ENCODE measurements at regions not wholly inside any gene's neighbourhood (a gene's known extent, or its start where the extent isn't known, plus 50 kb on each side); places are given as distances from the start of the nearest gene placed in this dataset.

GRCh38 chr22:27401321-27401720 lies 400.2 kb downstream of the MN1 start:
- Histone ChIP-seq H3K4me3 (no peak overlapping the region), H3K9me3 (no peaks in the 10 kb centered on the region), H3K27me3 (no peaks in the 10 kb centered on the region), H3K36me3 (no peaks in the 10 kb centered on the region)
- DNase-seq: no peak

GRCh38 chr22:27404441-27404840 lies 397.1 kb downstream of the MN1 start:
- Histone ChIP-seq H3K36me3 (no peaks in the 10 kb centered on the region), H3K9me3 (no peaks in the 10 kb centered on the region), H3K4me3 (no peak overlapping the region), H3K27me3 (no peaks in the 10 kb centered on the region)
- no peak for DNase-seq

- H3K4me3 ChIP-seq: no peak overlapping the region
- peak; percentile 56 for DNase-seq
- no peaks in the 10 kb centered on the region for H3K27me3 ChIP-seq
- no peaks in the 10 kb centered on the region for H3K9me3 ChIP-seq
- H3K36me3 ChIP-seq: no peaks in the 10 kb centered on the region
Measured at GRCh38 chr22:27405672-27406388, 395.7 kb downstream of the MN1 start.

- Histone ChIP-seq H3K36me3 (no peaks in the 10 kb centered on the region), H3K4me3 (no peak overlapping the region), H3K9me3 (no peaks in the 10 kb centered on the region), H3K27me3 (no peaks in the 10 kb centered on the region)
- no peak for DNase-seq
Measured at GRCh38 chr22:27406389-27406861, 395.1 kb downstream of the MN1 start.

GRCh38 chr22:27407369-27407985 lies 394.1 kb downstream of the MN1 start:
- no peak for DNase-seq
- no peaks in the 10 kb centered on the region for H3K36me3 ChIP-seq
- no peaks in the 10 kb centered on the region for H3K9me3 ChIP-seq
- H3K4me3 ChIP-seq: no peak overlapping the region
- no peaks in the 10 kb centered on the region for H3K27me3 ChIP-seq

- no peak overlapping the region for H3K4me3 ChIP-seq
- H3K9me3 ChIP-seq: no peaks in the 10 kb centered on the region
- no peaks in the 10 kb centered on the region for H3K27me3 ChIP-seq
- no peak for DNase-seq
- H3K36me3 ChIP-seq: no peaks in the 10 kb centered on the region
Measured at GRCh38 chr22:27408068-27408467, 393.5 kb downstream of the MN1 start.

GRCh38 chr22:27409299-27409698 lies 392.3 kb downstream of the MN1 start:
- Histone ChIP-seq H3K36me3 (no peaks in the 10 kb centered on the region), H3K27me3 (no peaks in the 10 kb centered on the region), H3K4me3 (no peak overlapping the region), H3K9me3 (no peaks in the 10 kb centered on the region)
- DNase-seq: no peak

- DNase-seq: no peak
- H3K4me3 ChIP-seq: no peak overlapping the region
- H3K9me3 ChIP-seq: no peaks in the 10 kb centered on the region
- peaks cover 2% of the 10 kb centered on the region; the same call in 1 of the 2 replicates for H3K27me3 ChIP-seq
- no peaks in the 10 kb centered on the region for H3K36me3 ChIP-seq
Measured at GRCh38 chr22:27412866-27413445, 388.6 kb downstream of the MN1 start.

GRCh38 chr22:27413702-27414101 lies 387.9 kb downstream of the MN1 start:
- no peaks in the 10 kb centered on the region for H3K9me3 ChIP-seq
- H3K4me3 ChIP-seq: no peak overlapping the region
- no peak for DNase-seq
- no peaks in the 10 kb centered on the region for H3K36me3 ChIP-seq
- peaks cover 2% of the 10 kb centered on the region; the same call in 1 of the 2 replicates for H3K27me3 ChIP-seq

- H3K27me3 ChIP-seq: peaks cover 2% of the 10 kb centered on the region; the same call in 1 of the 2 replicates
- DNase-seq: peak; percentile 83
- no peaks in the 10 kb centered on the region for H3K9me3 ChIP-seq
- no peaks in the 10 kb centered on the region for H3K36me3 ChIP-seq
- H3K4me3 ChIP-seq: no peak overlapping the region
Measured at GRCh38 chr22:27416511-27417420, 384.8 kb downstream of the MN1 start.

- Histone ChIP-seq H3K27me3 (peaks cover 2% of the 10 kb centered on the region; the same call in 1 of the 2 replicates), H3K4me3 (no peak overlapping the region), H3K9me3 (no peaks in the 10 kb centered on the region), H3K36me3 (no peaks in the 10 kb centered on the region)
- no peak for DNase-seq
Measured at GRCh38 chr22:27417421-27417814, 384.1 kb downstream of the MN1 start.

- Histone ChIP-seq H3K9me3 (no peaks in the 10 kb centered on the region), H3K36me3 (no peaks in the 10 kb centered on the region), H3K27me3 (peaks cover 2% of the 10 kb centered on the region; the same call in 1 of the 2 replicates), H3K4me3 (no peak overlapping the region)
- no peak for DNase-seq
Measured at GRCh38 chr22:27418261-27418660, 383.3 kb downstream of the MN1 start.

- H3K9me3 ChIP-seq: no peaks in the 10 kb centered on the region
- no peak for DNase-seq
Measured at GRCh38 chr22:27419473-27419872, 382.1 kb downstream of the MN1 start.

GRCh38 chr22:27420195-27420816 lies 381.2 kb downstream of the MN1 start:
- no peak for DNase-seq
- Histone ChIP-seq H3K27me3 (no peaks in the 10 kb centered on the region), H3K9me3 (no peaks in the 10 kb centered on the region), H3K36me3 (no peaks in the 10 kb centered on the region), H3K4me3 (no peak overlapping the region)

More at GRCh38 chr22:27419473-27419872, 382.1 kb downstream of the MN1 start:
- Histone ChIP-seq H3K27me3 (peaks cover 2% of the 10 kb centered on the region; the same call in 1 of the 2 replicates), H3K4me3 (no peak overlapping the region), H3K36me3 (no peaks in the 10 kb centered on the region)

GRCh38 chr22:27420817-27421361 lies 380.7 kb downstream of the MN1 start:
- Histone ChIP-seq H3K36me3 (no peaks in the 10 kb centered on the region), H3K4me3 (no peak overlapping the region), H3K9me3 (no peaks in the 10 kb centered on the region), H3K27me3 (no peaks in the 10 kb centered on the region)
- peak; percentile 88 for DNase-seq

- Histone ChIP-seq H3K9me3 (no peaks in the 10 kb centered on the region), H3K36me3 (no peaks in the 10 kb centered on the region), H3K27me3 (no peaks in the 10 kb centered on the region), H3K4me3 (no peak overlapping the region)
- no peak for DNase-seq
Measured at GRCh38 chr22:27422442-27422841, 379.1 kb downstream of the MN1 start.

Measured in MG63 (cell line).